Activated naive CD4-positive, alpha-beta T cell treated with anti-CD3 and anti-CD28 coated beads, Interleukin-2, amount 10 ng/mL, durations not matched to agents 7 days and 5 days (primary cell): ENCODE measurements at regions not wholly inside any gene's neighbourhood (a gene's known extent, or its start where the extent isn't known, plus 50 kb on each side); places are given as distances from the start of the nearest gene placed in this dataset.

Source experiments
- CTCF ChIA-PET: fragments of 350-600 bp; sonication (Branson Sonifier 250); formaldehyde crosslinking; loops from one replicate; lab custom pipeline; 2021; ENCODE audit warnings: antibody characterized with exemption; lab: Charles Lee
- DNase-seq: peaks from one replicate; pipeline ENCODE4 v3.0.0-alpha.2; 2020
- H3K27ac Mint-ChIP-seq: one replicate; pipeline ENCODE4 v1.8.0; 2021; ENCODE audit warnings: mild to moderate bottlenecking, moderate library complexity, mixed read lengths
- H3K27me3 Mint-ChIP-seq: one replicate; pipeline ENCODE4 v1.8.0; 2021; ENCODE audit warnings: mild to moderate bottlenecking, mixed read lengths
- H3K36me3 Mint-ChIP-seq: one replicate; pipeline ENCODE4 v1.8.0; 2021; ENCODE audit warnings: mixed read lengths
- H3K4me1 Mint-ChIP-seq: one replicate; pipeline ENCODE4 v1.8.0; 2021; ENCODE audit warnings: mixed read lengths
- H3K4me3 Mint-ChIP-seq: one replicate; pipeline ENCODE4 v1.8.0; 2021; ENCODE audit warnings: mild to moderate bottlenecking, moderate library complexity, mixed read lengths
- H3K9me3 Mint-ChIP-seq: one replicate; pipeline ENCODE4 v1.8.0; 2021; ENCODE audit warnings: mixed read lengths

DNA sequence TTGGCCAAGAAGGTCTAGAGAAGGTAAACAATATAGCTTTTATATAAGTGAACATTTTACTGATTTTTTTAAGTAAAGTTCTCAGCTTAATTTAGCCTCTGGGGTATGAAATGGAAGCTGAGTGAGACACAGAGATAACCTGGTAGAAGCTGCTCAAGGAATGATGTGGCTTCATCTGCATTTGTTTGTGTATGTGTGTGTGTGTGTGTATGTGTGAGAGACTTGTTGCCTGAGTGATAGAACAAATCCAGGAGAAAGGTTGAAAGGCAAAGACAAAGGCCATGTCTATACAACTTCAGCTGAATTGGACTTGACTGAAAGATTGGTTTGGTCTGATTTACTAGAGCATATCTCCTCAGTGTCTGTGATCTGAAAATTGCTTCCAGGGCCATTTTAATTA is 63.6 kb downstream of the PCDH7 start:
- CTCF ChIA-PET: no interaction called here
- Mint-ChIP-seq H3K36me3 (no peaks in the 10 kb centered on the region), H3K9me3 (no peaks in the 10 kb centered on the region), H3K4me1 (no peaks in the 10 kb centered on the region), H3K4me3 (no peak overlapping the region), H3K27me3 (no peaks in the 10 kb centered on the region), H3K27ac (no peak overlapping the region)
- no peak for DNase-seq

- CTCF ChIA-PET: no interaction called here
- Mint-ChIP-seq H3K4me1 (no peaks in the 10 kb centered on the region), H3K36me3 (no peaks in the 10 kb centered on the region)
Observed at GRCh38 chr4:30789219-30789671, 69.1 kb downstream of the PCDH7 start.

DNA sequence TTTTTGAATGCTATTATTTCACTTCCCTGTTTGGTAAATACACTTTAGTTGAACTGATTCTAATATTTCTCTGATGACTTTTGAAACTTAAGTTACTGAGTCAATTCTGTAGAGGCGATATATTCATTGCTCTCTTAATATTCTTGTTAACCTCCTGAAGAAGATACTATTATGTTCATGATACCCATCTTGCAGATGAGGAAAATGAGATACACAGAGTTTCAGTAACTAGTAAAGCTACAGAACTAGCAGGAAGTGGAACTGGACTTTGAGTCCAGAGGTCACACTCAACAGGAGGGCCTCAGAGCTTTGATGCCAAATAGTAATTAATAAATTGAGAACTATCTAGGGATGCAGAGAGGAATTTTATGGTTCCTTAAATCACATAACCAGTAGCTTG is 70.0 kb downstream of the PCDH7 start:
- Mint-ChIP-seq H3K9me3 (no peaks in the 10 kb centered on the region), H3K36me3 (no peaks in the 10 kb centered on the region)

More at GRCh38 chr4:30789219-30789671, 69.1 kb downstream of the PCDH7 start:
- no peaks in the 10 kb centered on the region for H3K9me3 Mint-ChIP-seq
- no peak overlapping the region for H3K27ac Mint-ChIP-seq
- H3K4me3 Mint-ChIP-seq: no peak overlapping the region
- DNase-seq: no peak
- H3K27me3 Mint-ChIP-seq: no peaks in the 10 kb centered on the region

DNA sequence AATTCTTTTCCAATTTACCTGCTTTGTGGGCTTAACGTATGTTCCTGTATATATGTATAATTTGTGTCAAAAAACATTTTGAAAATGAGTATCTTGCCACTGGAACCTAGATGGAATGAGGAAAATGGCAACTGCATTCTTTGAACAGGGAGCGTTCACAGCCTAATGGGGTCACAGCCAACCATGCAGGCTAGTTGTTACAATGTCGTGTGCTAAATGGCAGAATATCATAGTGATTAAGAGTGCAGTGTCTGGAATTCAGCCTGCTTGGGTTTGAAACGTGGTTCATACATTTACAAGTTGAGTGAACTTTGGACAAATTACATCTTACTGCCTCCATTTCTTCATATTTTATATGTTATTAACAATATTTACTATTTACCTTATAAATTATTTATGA is 70.8 kb downstream of the PCDH7 start:
- Mint-ChIP-seq H3K4me1 (no peaks in the 10 kb centered on the region), H3K27me3 (no peaks in the 10 kb centered on the region), H3K27ac (no peak overlapping the region), H3K36me3 (no peaks in the 10 kb centered on the region), H3K9me3 (no peaks in the 10 kb centered on the region), H3K4me3 (no peak overlapping the region)
- DNase-seq: no peak
- CTCF ChIA-PET: no interaction called here

More for the DNA sequence above, 70.0 kb downstream of the PCDH7 start:
- Mint-ChIP-seq H3K4me1 (no peaks in the 10 kb centered on the region), H3K4me3 (no peak overlapping the region), H3K27ac (no peak overlapping the region), H3K27me3 (no peaks in the 10 kb centered on the region)
- CTCF ChIA-PET: no interaction called here
- DNase-seq: no peak

- no peaks in the 10 kb centered on the region for H3K9me3 Mint-ChIP-seq
- no peak overlapping the region for H3K4me3 Mint-ChIP-seq
- H3K36me3 Mint-ChIP-seq: no peaks in the 10 kb centered on the region
- no peaks in the 10 kb centered on the region for H3K27me3 Mint-ChIP-seq
- no peak for DNase-seq
- no peak overlapping the region for H3K27ac Mint-ChIP-seq
- CTCF ChIA-PET: no interaction called here
- H3K4me1 Mint-ChIP-seq: no peaks in the 10 kb centered on the region
Observed at GRCh38 chr4:30792601-30793000, 72.4 kb downstream of the PCDH7 start.

DNA sequence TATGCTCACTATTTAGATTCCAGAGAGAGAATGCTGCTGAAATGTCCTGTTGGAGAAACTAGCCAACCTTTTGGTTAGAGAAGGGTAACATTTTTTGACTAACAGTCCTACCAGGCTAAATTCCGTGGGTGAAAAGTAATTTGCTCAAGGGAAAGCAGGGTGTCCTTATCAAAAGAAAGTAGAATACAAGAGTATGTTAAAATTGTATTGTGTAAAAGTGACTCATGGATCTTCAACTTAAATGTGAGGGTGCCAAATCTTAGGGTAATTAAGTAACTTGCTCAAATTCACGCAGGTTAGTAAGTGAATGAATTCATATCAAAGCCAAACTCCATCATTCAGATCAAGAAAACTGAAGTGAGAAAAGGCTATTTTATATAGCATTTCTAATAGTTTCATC is 81.7 kb downstream of the PCDH7 start:
- peaks cover 5% of the 10 kb centered on the region for H3K9me3 Mint-ChIP-seq
- H3K27me3 Mint-ChIP-seq: no peaks in the 10 kb centered on the region
- H3K4me1 Mint-ChIP-seq: no peaks in the 10 kb centered on the region
- H3K36me3 Mint-ChIP-seq: no peaks in the 10 kb centered on the region
- CTCF ChIA-PET: no interaction called here
- DNase-seq: no peak
- no peak overlapping the region for H3K4me3 Mint-ChIP-seq
- no peak overlapping the region for H3K27ac Mint-ChIP-seq

- H3K4me3 Mint-ChIP-seq: no peak overlapping the region
- peaks cover 6% of the 10 kb centered on the region for H3K9me3 Mint-ChIP-seq
- no peaks in the 10 kb centered on the region for H3K4me1 Mint-ChIP-seq
- no peaks in the 10 kb centered on the region for H3K27me3 Mint-ChIP-seq
- CTCF ChIA-PET: no interaction called here
- DNase-seq: no peak
- no peaks in the 10 kb centered on the region for H3K36me3 Mint-ChIP-seq
- H3K27ac Mint-ChIP-seq: no peak overlapping the region
Observed at GRCh38 chr4:30802622-30803323, 82.6 kb downstream of the PCDH7 start.

GRCh38 chr4:30808276-30808675 is 88.1 kb downstream of the PCDH7 start:
- H3K27ac Mint-ChIP-seq: no peak overlapping the region
- no peaks in the 10 kb centered on the region for H3K4me1 Mint-ChIP-seq
- CTCF ChIA-PET: no interaction called here
- no peak overlapping the region for H3K4me3 Mint-ChIP-seq
- H3K9me3 Mint-ChIP-seq: peaks cover 7% of the 10 kb centered on the region
- H3K36me3 Mint-ChIP-seq: no peaks in the 10 kb centered on the region
- H3K27me3 Mint-ChIP-seq: no peaks in the 10 kb centered on the region
- DNase-seq: no peak

- Mint-ChIP-seq H3K27ac (no peak overlapping the region), H3K27me3 (no peaks in the 10 kb centered on the region), H3K36me3 (no peaks in the 10 kb centered on the region), H3K9me3 (peaks cover 2% of the 10 kb centered on the region), H3K4me1 (no peaks in the 10 kb centered on the region), H3K4me3 (no peak overlapping the region)
- no peak for DNase-seq
- CTCF ChIA-PET: no interaction called here
Observed at GRCh38 chr4:30811296-30811695, 91.1 kb downstream of the PCDH7 start.

- H3K4me1 Mint-ChIP-seq: no peaks in the 10 kb centered on the region
- no peak overlapping the region for H3K27ac Mint-ChIP-seq
- DNase-seq: no peak
- no peaks in the 10 kb centered on the region for H3K36me3 Mint-ChIP-seq
- no peaks in the 10 kb centered on the region for H3K27me3 Mint-ChIP-seq
- no peaks in the 10 kb centered on the region for H3K9me3 Mint-ChIP-seq
- CTCF ChIA-PET: no interaction called here
- H3K4me3 Mint-ChIP-seq: no peak overlapping the region
Observed at GRCh38 chr4:30815685-30816084, 95.5 kb downstream of the PCDH7 start.

DNA sequence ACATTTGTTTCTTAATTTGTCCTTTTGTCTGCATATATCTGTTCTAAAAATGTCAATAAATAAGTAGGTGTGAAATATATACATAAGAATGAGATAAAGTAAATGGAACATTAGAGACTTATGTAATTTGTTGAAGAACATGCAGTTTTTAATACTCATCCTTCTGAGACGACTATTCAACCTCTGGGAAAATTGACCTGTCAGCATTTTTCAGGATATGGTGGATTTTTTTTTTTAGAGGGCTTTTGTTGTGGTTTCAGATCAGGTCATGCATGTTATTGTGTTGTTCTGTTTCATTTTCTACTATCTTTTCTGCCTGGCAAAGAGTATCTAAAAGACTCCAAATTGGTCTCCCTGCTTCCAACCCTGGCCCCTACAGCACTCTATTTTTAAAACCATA is 97.3 kb downstream of the PCDH7 start:
- CTCF ChIA-PET: no interaction called here
- Mint-ChIP-seq H3K4me1 (no peaks in the 10 kb centered on the region), H3K27ac (no peak overlapping the region), H3K36me3 (no peaks in the 10 kb centered on the region), H3K27me3 (no peaks in the 10 kb centered on the region), H3K9me3 (no peaks in the 10 kb centered on the region), H3K4me3 (no peak overlapping the region)
- no peak for DNase-seq

DNA sequence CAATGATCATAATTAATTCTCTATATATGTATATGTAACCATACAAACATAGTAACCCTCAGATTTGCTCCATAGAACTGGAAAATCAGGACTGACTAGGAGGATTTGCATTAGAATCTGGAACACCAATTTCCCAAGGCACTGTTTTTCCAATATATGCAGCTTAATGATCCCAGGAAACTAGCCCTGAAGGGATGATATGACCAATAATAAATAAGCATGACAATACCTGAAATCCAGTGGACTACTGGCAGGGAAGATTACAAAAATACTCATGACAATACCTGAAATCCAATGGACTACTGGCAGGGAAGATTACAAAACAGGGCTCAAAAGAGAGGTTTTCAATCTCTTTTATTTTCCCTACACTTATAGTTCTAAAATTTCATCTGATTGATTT is 98.4 kb downstream of the PCDH7 start:
- H3K27ac Mint-ChIP-seq: no peak overlapping the region
- H3K4me1 Mint-ChIP-seq: no peaks in the 10 kb centered on the region
- CTCF ChIA-PET: no interaction called here
- peaks cover 2% of the 10 kb centered on the region for H3K9me3 Mint-ChIP-seq
- no peak for DNase-seq
- no peaks in the 10 kb centered on the region for H3K36me3 Mint-ChIP-seq
- no peaks in the 10 kb centered on the region for H3K27me3 Mint-ChIP-seq
- no peak overlapping the region for H3K4me3 Mint-ChIP-seq

- Mint-ChIP-seq H3K4me3 (no peak overlapping the region), H3K4me1 (no peaks in the 10 kb centered on the region), H3K36me3 (no peaks in the 10 kb centered on the region), H3K27me3 (no peaks in the 10 kb centered on the region), H3K27ac (no peak overlapping the region), H3K9me3 (peaks cover 2% of the 10 kb centered on the region)
- no peak for DNase-seq
- CTCF ChIA-PET: no interaction called here
Observed at GRCh38 chr4:30821275-30821674, 101.1 kb downstream of the PCDH7 start.

DNA sequence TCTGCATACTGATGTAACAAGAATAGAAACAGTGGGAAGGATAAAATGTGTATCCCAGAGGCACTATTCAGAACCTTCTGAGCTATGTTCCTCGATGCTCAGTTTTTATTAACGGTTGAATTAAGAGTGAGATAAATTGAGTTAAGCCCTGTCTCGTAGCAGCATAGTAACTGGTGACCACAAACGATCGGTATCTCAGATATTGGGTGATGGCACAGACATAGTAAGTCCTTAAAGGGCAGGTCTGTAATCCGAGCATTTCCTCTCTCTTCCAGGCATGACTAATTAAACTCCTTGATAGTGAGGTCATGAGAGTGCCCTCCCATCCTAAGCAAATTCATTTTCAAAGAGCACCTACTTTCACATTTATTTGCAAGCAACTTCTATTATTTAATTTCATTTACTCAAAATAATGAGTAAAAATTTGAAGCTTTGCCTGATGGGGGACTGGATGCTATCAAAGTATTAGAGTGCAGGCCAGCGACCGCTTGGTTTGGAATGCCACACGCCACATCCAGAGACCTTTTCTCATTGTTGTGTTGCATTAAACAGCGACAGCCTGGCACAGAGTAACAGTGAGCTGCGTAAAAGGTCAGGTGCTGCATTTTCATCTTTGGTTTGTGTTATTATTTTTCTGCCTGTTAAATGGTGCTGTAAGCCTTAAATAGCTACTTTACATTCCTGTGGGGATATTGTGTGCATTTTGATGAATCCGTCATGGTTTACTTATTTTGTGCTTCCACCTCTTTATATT is 101.9 kb downstream of the PCDH7 start:
- Mint-ChIP-seq H3K27ac (no peak overlapping the region), H3K4me1 (no peaks in the 10 kb centered on the region), H3K9me3 (peaks cover 2% of the 10 kb centered on the region), H3K27me3 (no peaks in the 10 kb centered on the region), H3K4me3 (no peak overlapping the region), H3K36me3 (no peaks in the 10 kb centered on the region)
- DNase-seq: no peak
- CTCF ChIA-PET: no interaction called here

- no peaks in the 10 kb centered on the region for H3K4me1 Mint-ChIP-seq
- CTCF ChIA-PET: no interaction called here
- no peak overlapping the region for H3K4me3 Mint-ChIP-seq
- no peaks in the 10 kb centered on the region for H3K27me3 Mint-ChIP-seq
- DNase-seq: no peak
- peaks cover 2% of the 10 kb centered on the region for H3K9me3 Mint-ChIP-seq
- no peaks in the 10 kb centered on the region for H3K36me3 Mint-ChIP-seq
- no peak overlapping the region for H3K27ac Mint-ChIP-seq
Observed at GRCh38 chr4:30822911-30823551, 102.9 kb downstream of the PCDH7 start.
